Natural killer cell (primary cell): ENCODE measurements at regions not wholly inside any gene's neighbourhood (a gene's known extent, or its start where the extent isn't known, plus 50 kb on each side); places are given as distances from the start of the nearest gene placed in this dataset.

ENCODE experiments used
- ATAC-seq, 3 donors: fragments of 150-1000 bp in 2 of 3; fragments of 200-7000 bp in 1 of 3; cut with Tn5 transposase; 1 replicate in 1 of 3; 2 replicates in 2 of 3; pipeline ENCODE4 v1.10.0; 2021; ENCODE audit warnings: mild to moderate bottlenecking in 2 of 3, moderate library complexity in 2 of 3
- DNase-seq, 2 donors: peaks; one replicate each; pipeline versions ENCODE4 v3.0.0 to v3.0.0-alpha.2; 2013 to 2021; ENCODE audit warnings: mixed read lengths in 1 of 2
- H3K27ac ChIP-seq: one replicate; pipeline ENCODE4 v1.5.1; 2013; ENCODE audit warnings: mild to moderate bottlenecking, low read length
- H3K27me3 ChIP-seq: one replicate; pipeline ENCODE4 v1.6.1; 2013; ENCODE audit warnings: low read length; ENCODE audit not compliant: control insufficient read depth, insufficient read depth
- H3K36me3 ChIP-seq: one replicate; pipeline ENCODE4 v1.6.1; 2013; ENCODE audit warnings: low read length; ENCODE audit not compliant: control insufficient read depth, insufficient read depth
- H3K4me1 ChIP-seq: one replicate; pipeline ENCODE4 v1.6.1; 2013; ENCODE audit warnings: low read length; ENCODE audit not compliant: control insufficient read depth, insufficient read depth
- H3K4me3 ChIP-seq: one replicate; pipeline ENCODE4 v1.5.1; 2013; ENCODE audit warnings: low read length
- H3K9me3 ChIP-seq: one replicate; pipeline ENCODE4 v1.6.1; 2013; ENCODE audit warnings: low read length; ENCODE audit not compliant: control insufficient read depth, insufficient read depth
- H3K27ac Mint-ChIP-seq, 2 donors: one replicate each; pipeline ENCODE4 v1.8.0; 2022; ENCODE audit warnings: mild to moderate bottlenecking in 2 of 2, mixed read lengths in 2 of 2, moderate library complexity in 1 of 2
- H3K27me3 Mint-ChIP-seq, 2 donors: one replicate each; pipeline ENCODE4 v1.8.0; 2022; ENCODE audit warnings: low read depth in 2 of 2, mixed read lengths in 2 of 2
- H3K36me3 Mint-ChIP-seq: one replicate; pipeline ENCODE4 v1.8.0; 2022; ENCODE audit warnings: mixed read lengths
- H3K4me1 Mint-ChIP-seq, 2 donors: one replicate each; pipeline ENCODE4 v1.8.0; 2022; ENCODE audit warnings: mixed read lengths in 2 of 2
- H3K4me3 Mint-ChIP-seq: one replicate; pipeline ENCODE4 v1.8.0; 2022; ENCODE audit warnings: mild to moderate bottlenecking, moderate library complexity, mixed read lengths
- H3K9me3 Mint-ChIP-seq, 2 donors: one replicate each; pipeline ENCODE4 v1.8.0; 2022; ENCODE audit warnings: mixed read lengths in 2 of 2
- WGBS: methylation state at CpG from one replicate; pipeline ENCODE4 v1.1.7; 2013; ENCODE audit warnings: missing lambda C conversion rate; ENCODE audit not compliant: insufficient coverage; 5-methylcytosine and 5-hydroxymethylcytosine counted together
- intact Hi-C: fragments of 100-400 bp; cut with micrococcal nuclease; formaldehyde crosslinking; loops from one replicate; pipeline ENCODE4 v1.14.2; 2022
- TF ChIP-seq, protein P1 (sequence below): fragments of 200-600 bp; IDR thresholded peaks from one replicate; pipeline ENCODE4 v1.8.0; 2022; ENCODE audit warnings: antibody characterized with exemption

DNA sequence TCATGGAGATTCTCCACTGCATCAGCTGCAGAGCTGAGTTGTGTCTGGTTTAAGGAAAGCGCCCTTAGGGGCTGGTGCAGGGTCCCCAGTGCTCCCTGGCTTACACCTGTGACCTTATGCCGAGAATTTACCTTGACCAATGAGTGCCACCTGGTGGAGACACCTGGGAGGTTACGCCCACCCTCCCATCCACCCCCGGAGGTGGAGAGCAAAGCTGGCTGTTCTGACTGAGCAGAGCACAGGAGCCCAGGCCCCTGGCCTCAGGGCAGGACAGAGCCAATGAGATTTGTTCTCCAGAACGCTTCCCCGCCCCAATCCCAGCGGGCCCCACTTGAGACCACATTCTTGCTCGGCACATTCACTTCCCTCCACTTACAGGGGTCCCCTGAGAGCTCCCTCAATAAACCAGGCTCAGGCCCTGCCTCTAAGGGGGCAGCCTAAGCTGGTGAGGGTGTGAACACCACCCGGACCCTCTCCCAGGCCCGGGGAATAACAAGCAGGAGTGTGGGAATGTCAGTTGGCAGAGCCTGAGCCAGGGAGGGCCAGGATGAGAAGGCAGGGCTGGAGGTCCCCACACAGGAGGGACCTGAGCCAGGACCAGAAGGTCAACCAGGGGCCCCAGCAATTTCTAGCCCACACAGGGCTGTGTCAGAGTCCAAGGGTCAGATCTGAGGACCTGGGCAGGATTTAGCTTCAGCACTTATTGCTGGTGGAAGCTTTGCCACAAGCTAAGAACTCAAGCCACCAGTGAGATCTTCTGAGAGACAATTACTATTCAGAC lies 117.1 kb downstream of the TPRA1 start:
- Mint-ChIP-seq H3K4me1 (no peaks in the 10 kb centered on the region), H3K27me3 (peaks cover 4 to 23% of the 10 kb centered on the region in 2 donors), H3K4me3 (no peak overlapping the region), H3K36me3 (no peaks in the 10 kb centered on the region), H3K9me3 (no peaks in the 10 kb centered on the region), H3K27ac (no peak overlapping the region)
- Histone ChIP-seq H3K27me3 (no peaks in the 10 kb centered on the region), H3K4me1 (no peaks in the 10 kb centered on the region), H3K4me3 (no peak overlapping the region), H3K9me3 (no peaks in the 10 kb centered on the region), H3K27ac (no peak overlapping the region), H3K36me3 (no peaks in the 10 kb centered on the region)
- intact Hi-C loops = no loop called here
- WGBS = 73% methylated on average over 10 of the region's 10 CpGs
- TF ChIP-seq, protein P1, sequence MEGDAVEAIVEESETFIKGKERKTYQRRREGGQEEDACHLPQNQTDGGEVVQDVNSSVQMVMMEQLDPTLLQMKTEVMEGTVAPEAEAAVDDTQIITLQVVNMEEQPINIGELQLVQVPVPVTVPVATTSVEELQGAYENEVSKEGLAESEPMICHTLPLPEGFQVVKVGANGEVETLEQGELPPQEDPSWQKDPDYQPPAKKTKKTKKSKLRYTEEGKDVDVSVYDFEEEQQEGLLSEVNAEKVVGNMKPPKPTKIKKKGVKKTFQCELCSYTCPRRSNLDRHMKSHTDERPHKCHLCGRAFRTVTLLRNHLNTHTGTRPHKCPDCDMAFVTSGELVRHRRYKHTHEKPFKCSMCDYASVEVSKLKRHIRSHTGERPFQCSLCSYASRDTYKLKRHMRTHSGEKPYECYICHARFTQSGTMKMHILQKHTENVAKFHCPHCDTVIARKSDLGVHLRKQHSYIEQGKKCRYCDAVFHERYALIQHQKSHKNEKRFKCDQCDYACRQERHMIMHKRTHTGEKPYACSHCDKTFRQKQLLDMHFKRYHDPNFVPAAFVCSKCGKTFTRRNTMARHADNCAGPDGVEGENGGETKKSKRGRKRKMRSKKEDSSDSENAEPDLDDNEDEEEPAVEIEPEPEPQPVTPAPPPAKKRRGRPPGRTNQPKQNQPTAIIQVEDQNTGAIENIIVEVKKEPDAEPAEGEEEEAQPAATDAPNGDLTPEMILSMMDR = no peak
- ATAC-seq (no peak), DNase-seq (peak in 1 of 2 donors; percentile 11)

DNA sequence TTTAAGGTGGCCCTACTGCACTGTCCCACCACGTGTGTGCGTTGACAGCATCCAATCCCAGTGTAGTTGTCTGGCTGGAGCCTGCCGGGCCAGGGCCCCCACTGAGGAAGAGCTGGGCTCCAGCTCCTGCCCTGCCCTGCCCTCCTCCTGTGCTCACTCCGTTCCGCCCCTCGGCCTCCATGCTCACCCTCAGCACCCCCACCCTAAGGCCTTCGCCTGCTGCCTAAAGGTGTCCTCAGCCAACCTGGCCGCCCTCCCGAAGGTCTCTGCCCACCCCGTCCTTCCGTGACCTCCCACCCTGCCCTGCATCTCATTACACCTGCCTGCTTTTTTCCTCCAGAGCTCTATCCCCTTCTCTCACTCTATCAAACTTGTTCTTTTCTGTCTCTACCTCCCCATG lies 118.0 kb downstream of the TPRA1 start:
- peaks cover 4 to 31% of the 10 kb centered on the region in 2 donors for H3K27me3 Mint-ChIP-seq
- H3K27me3 ChIP-seq = no peaks in the 10 kb centered on the region

DNA sequence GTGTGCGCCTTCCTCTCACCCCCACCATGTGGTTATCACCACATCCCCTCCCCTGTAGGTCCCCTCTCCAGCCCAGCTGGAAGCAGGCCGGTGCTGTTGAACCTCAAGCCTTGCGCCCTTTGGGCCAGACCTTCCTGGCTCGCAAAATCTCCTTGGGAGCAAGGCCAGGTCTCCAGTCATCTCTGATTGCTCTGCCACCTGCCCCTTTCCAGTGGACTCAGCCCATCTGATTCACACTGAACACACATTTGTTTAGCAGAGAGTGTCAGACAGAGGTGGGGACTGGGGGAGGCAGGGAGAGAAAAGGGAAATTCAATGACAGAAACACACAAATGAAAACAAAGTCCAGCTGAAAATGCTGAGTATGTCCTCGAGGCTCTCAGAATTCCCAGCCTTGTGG lies 119.4 kb downstream of the TPRA1 start:
- WGBS = 82% methylated on average over 5 of the region's 5 CpGs
- Histone ChIP-seq H3K4me1 (no peaks in the 10 kb centered on the region), H3K9me3 (no peaks in the 10 kb centered on the region), H3K27me3 (no peaks in the 10 kb centered on the region), H3K36me3 (no peaks in the 10 kb centered on the region), H3K27ac (no peak overlapping the region), H3K4me3 (no peak overlapping the region)
- no peak for DNase-seq
- peaks cover 0 to 4% of the 10 kb centered on the region in 2 donors for H3K4me1 Mint-ChIP-seq
- H3K36me3 Mint-ChIP-seq = no peaks in the 10 kb centered on the region
- H3K27ac Mint-ChIP-seq = no peak overlapping the region
- peaks cover 3 to 20% of the 10 kb centered on the region in 2 donors for H3K27me3 Mint-ChIP-seq
- intact Hi-C loops = no loop called here
- TF ChIP-seq, protein P1 = no peak
- H3K9me3 Mint-ChIP-seq = no peaks in the 10 kb centered on the region
- no peak overlapping the region for H3K4me3 Mint-ChIP-seq
- ATAC-seq = no peak

More for the DNA sequence above, 118.0 kb downstream of the TPRA1 start:
- Mint-ChIP-seq H3K36me3 (no peaks in the 10 kb centered on the region), H3K4me1 (no peaks in the 10 kb centered on the region), H3K27ac (no peak overlapping the region), H3K4me3 (no peak overlapping the region), H3K9me3 (no peaks in the 10 kb centered on the region)
- Histone ChIP-seq H3K27ac (no peak overlapping the region), H3K4me3 (no peak overlapping the region), H3K9me3 (no peaks in the 10 kb centered on the region), H3K4me1 (no peaks in the 10 kb centered on the region), H3K36me3 (no peaks in the 10 kb centered on the region)
- DNase-seq = no peak
- WGBS = 79% methylated on average over 11 of the region's 11 CpGs
- TF ChIP-seq, protein P1 = no peak
- ATAC-seq = no peak
- intact Hi-C loops = no loop called here

DNA sequence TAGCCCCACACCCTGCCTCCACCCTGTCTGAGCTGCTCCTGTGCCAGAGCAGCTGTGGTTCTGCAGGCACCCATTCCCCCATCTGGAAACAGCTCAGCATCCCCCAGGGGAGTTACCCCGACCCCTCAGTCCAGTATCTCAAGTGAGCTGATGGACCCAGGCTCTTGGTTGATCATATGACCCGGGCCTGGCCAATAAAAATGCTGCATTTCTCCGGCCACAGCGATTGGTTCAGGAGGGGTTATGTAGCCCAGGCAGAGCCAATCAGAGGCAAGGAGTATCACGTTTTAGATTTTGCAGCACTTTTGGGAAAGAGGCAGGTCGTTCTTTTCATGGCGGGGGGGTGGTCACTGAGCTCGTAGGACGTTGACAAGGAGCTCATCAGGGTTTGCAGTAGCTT lies 120.8 kb downstream of the TPRA1 start:
- Mint-ChIP-seq H3K27ac (no peak overlapping the region), H3K36me3 (no peaks in the 10 kb centered on the region), H3K4me3 (no peak overlapping the region), H3K9me3 (no peaks in the 10 kb centered on the region), H3K4me1 (peaks cover 0 to 4% of the 10 kb centered on the region in 2 donors), H3K27me3 (peaks cover 3 to 16% of the 10 kb centered on the region in 2 donors)
- no peaks in the 10 kb centered on the region for H3K27me3 ChIP-seq
- DNase-seq = no peak
- H3K9me3 ChIP-seq = no peaks in the 10 kb centered on the region
- H3K4me3 ChIP-seq = no peak overlapping the region
- H3K27ac ChIP-seq = no peak overlapping the region
- WGBS = 85% methylated on average over 9 of the region's 9 CpGs
- intact Hi-C loops = no loop called here
- TF ChIP-seq, protein P1 = no peak
- H3K36me3 ChIP-seq = no peaks in the 10 kb centered on the region
- no peaks in the 10 kb centered on the region for H3K4me1 ChIP-seq
- ATAC-seq = no peak
